SK-N-SH treated with all-trans-retinoic acid at 6 μM for 48 hours (cell line): ENCODE measurements at regions not wholly inside any gene's neighbourhood (a gene's known extent, or its start where the extent isn't known, plus 50 kb on each side); places are given as distances from the start of the nearest gene placed in this dataset.
A peak's percentile ranks its signal among the peaks of the same experiment; 100 is the strongest.

Experiments
- ATAC-seq: fragments of 200-7000 bp; cut with Tn5 transposase; 3 replicates; pipeline ENCODE4 v1.9.1; 2020; ENCODE audit warnings: mild to moderate bottlenecking, moderate library complexity
- ARNTL ChIP-seq: fragments of 450-650 bp; formaldehyde crosslinking; IDR thresholded peaks from 2 replicates; pipeline ENCODE4 v1.5.0; 2020; ENCODE audit warnings: low read depth, mild to moderate bottlenecking, moderate library complexity, borderline replicate concordance
- BACH2 ChIP-seq: fragments of 250-450 bp; sonication (Bioruptor Pico); IDR thresholded peaks from 2 replicates; pipeline ENCODE4 v1.9.0; 2021; ENCODE audit warnings: mild to moderate bottlenecking, borderline replicate concordance
- CREB5 ChIP-seq: fragments of 250-450 bp; sonication (Bioruptor Pico); IDR thresholded peaks from 2 replicates; pipeline ENCODE4 v1.5.1; 2020; ENCODE audit warnings: low read depth, mild to moderate bottlenecking, moderate library complexity
- CSDC2 ChIP-seq: fragments of 250-450 bp; sonication (Bioruptor Pico); IDR thresholded peaks from 2 replicates; pipeline ENCODE4 v1.5.0; 2020; ENCODE audit warnings: mild to moderate bottlenecking, moderate library complexity
- CSRNP3 ChIP-seq: fragments of 250-450 bp; sonication (Bioruptor Pico); IDR thresholded peaks from 2 replicates; pipeline ENCODE4 v1.5.1; 2021; ENCODE audit warnings: mild to moderate bottlenecking, moderate library complexity
- ESRRG ChIP-seq: fragments of 250-450 bp; sonication (Bioruptor Pico); IDR thresholded peaks from 2 replicates; pipeline ENCODE4 v1.6.1; 2021; ENCODE audit warnings: mild to moderate bottlenecking
- GLIS3 ChIP-seq: fragments of 250-450 bp; sonication (Bioruptor Pico); IDR thresholded peaks from 2 replicates; pipeline ENCODE4 v1.5.0; 2020; ENCODE audit warnings: mild to moderate bottlenecking, moderate library complexity
- ISL1 ChIP-seq: fragments of 250-450 bp; sonication (Bioruptor Pico); IDR thresholded peaks from 2 replicates; pipeline ENCODE4 v2.1.2; 2022; ENCODE audit warnings: mild to moderate bottlenecking, moderate library complexity
- PATZ1 ChIP-seq: fragments of 250-450 bp; sonication (Bioruptor Pico); IDR thresholded peaks from 2 replicates; pipeline ENCODE4 v1.8.0; 2020; ENCODE audit warnings: mild to moderate bottlenecking, moderate library complexity, borderline replicate concordance
- PPARA ChIP-seq: fragments of 250-450 bp; sonication (Bioruptor Pico); IDR thresholded peaks from 2 replicates; pipeline ENCODE4 v1.5.0; 2020; ENCODE audit warnings: mild to moderate bottlenecking, borderline replicate concordance
- RARB ChIP-seq: fragments of 250-450 bp; sonication (Bioruptor Pico); IDR thresholded peaks from 2 replicates; pipeline ENCODE4 v1.8.0; 2021; ENCODE audit warnings: mild to moderate bottlenecking, moderate library complexity
- SNAI2 ChIP-seq: fragments of 250-450 bp; sonication (Bioruptor Pico); IDR thresholded peaks from 2 replicates; pipeline ENCODE4 v1.5.0; 2020; ENCODE audit warnings: mild to moderate bottlenecking, moderate library complexity
- TCF4 ChIP-seq: fragments of 250-450 bp; sonication (Bioruptor Pico); IDR thresholded peaks from 2 replicates; pipeline ENCODE4 v1.8.0; 2021; ENCODE audit warnings: mild to moderate bottlenecking, moderate library complexity, borderline replicate concordance
- TOX ChIP-seq: fragments of 250-450 bp; sonication (Bioruptor Pico); IDR thresholded peaks from 2 replicates; pipeline ENCODE4 v1.8.0; 2021; ENCODE audit warnings: mild to moderate bottlenecking, moderate library complexity, borderline replicate concordance
- TSHZ2 ChIP-seq: fragments of 250-450 bp; sonication (Bioruptor Pico); IDR thresholded peaks from 2 replicates; pipeline ENCODE4 v1.5.0; 2020; ENCODE audit warnings: mild to moderate bottlenecking, moderate library complexity
- ZC3H10 ChIP-seq: fragments of 250-450 bp; sonication (Bioruptor Pico); IDR thresholded peaks from 2 replicates; pipeline ENCODE4 v1.5.1; 2021; ENCODE audit warnings: mild to moderate bottlenecking, moderate library complexity
- ZFP3 ChIP-seq: fragments of 250-450 bp; sonication (Bioruptor Pico); IDR thresholded peaks from 2 replicates; pipeline ENCODE4 v1.5.0; 2020; ENCODE audit warnings: mild to moderate bottlenecking, moderate library complexity
- ZFP30 ChIP-seq: fragments of 450-650 bp; formaldehyde crosslinking; IDR thresholded peaks from 2 replicates; pipeline ENCODE4 v1.5.0; 2022; ENCODE audit warnings: mild to moderate bottlenecking, moderate library complexity
- ZNF565 ChIP-seq: fragments of 450-650 bp; formaldehyde crosslinking; conservative IDR thresholded peaks from 2 replicates; pipeline ENCODE4 v1.5.0; 2020; ENCODE audit warnings: low read depth, mild to moderate bottlenecking, moderate library complexity
- ZNF70 ChIP-seq: fragments of 450-650 bp; formaldehyde crosslinking; IDR thresholded peaks from 2 replicates; pipeline ENCODE4 v1.5.0; 2020; ENCODE audit warnings: mild to moderate bottlenecking, moderate library complexity
- ZNF8 ChIP-seq: fragments of 450-650 bp; formaldehyde crosslinking; IDR thresholded peaks from 2 replicates; pipeline ENCODE4 v1.5.0; 2020; ENCODE audit warnings: mild to moderate bottlenecking, moderate library complexity

- TF ChIP-seq ZNF565 (CRISPR knock-in tag) (no peak), ZFP3 (CRISPR knock-in tag) (no peak), CSDC2 (CRISPR knock-in tag) (0 out of 2 replicates have a peak, but pooled peaks have one; percentile 14), ISL1 (CRISPR knock-in tag) (peak; percentile 5), GLIS3 (CRISPR knock-in tag) (no peak)
- no peak for ATAC-seq
Measured at GRCh38 chr1:59151387-59151761, 145.5 kb upstream of the FGGY start.

- ATAC-seq: no peak; the same call in 2 of the 3 replicates
- TF ChIP-seq TSHZ2: no peak
- no peak for TF ChIP-seq CSDC2 (CRISPR knock-in tag)
- no peak for TF ChIP-seq RARB
- TF ChIP-seq ZFP30 (CRISPR knock-in tag): no peak
- no peak for TF ChIP-seq BACH2 (CRISPR knock-in tag)
- no peak for TF ChIP-seq GLIS3 (CRISPR knock-in tag)
- no peak for TF ChIP-seq ZNF8 (CRISPR knock-in tag)
- no peak for TF ChIP-seq TOX (CRISPR knock-in tag)
- no peak for TF ChIP-seq PPARA (CRISPR knock-in tag)
- TF ChIP-seq ISL1 (CRISPR knock-in tag): no peak
- TF ChIP-seq ESRRG (CRISPR knock-in tag): no peak
Measured at GRCh38 chr1:59151860-59152259, 145.0 kb upstream of the FGGY start.

- TF ChIP-seq CREB5 (CRISPR knock-in tag): no peak
- TF ChIP-seq CSDC2 (CRISPR knock-in tag): no peak
- no peak for TF ChIP-seq CSRNP3 (CRISPR knock-in tag)
- no peak for TF ChIP-seq GLIS3 (CRISPR knock-in tag)
- no peak for TF ChIP-seq ZFP30 (CRISPR knock-in tag)
- TF ChIP-seq RARB: no peak
- no peak for TF ChIP-seq TOX (CRISPR knock-in tag)
- TF ChIP-seq ZC3H10 (CRISPR knock-in tag): no peak
- TF ChIP-seq PPARA (CRISPR knock-in tag): no peak
- TF ChIP-seq ZNF565 (CRISPR knock-in tag): no peak
- TF ChIP-seq ZNF8 (CRISPR knock-in tag): no peak
- TF ChIP-seq ZNF70 (CRISPR knock-in tag): no peak
- no peak for TF ChIP-seq ISL1 (CRISPR knock-in tag)
- TF ChIP-seq SNAI2 (CRISPR knock-in tag): no peak
- no peak for TF ChIP-seq ARNTL (CRISPR knock-in tag)
- ATAC-seq: no peak
Measured at GRCh38 chr1:59152511-59152910, 144.4 kb upstream of the FGGY start.

GRCh38 chr1:59154401-59154800, 142.5 kb upstream of the FGGY start:
- no peak for ATAC-seq
- no peak for TF ChIP-seq ESRRG (CRISPR knock-in tag)
- no peak for TF ChIP-seq TCF4 (CRISPR knock-in tag)
- TF ChIP-seq ZFP3 (CRISPR knock-in tag): no peak
- no peak for TF ChIP-seq BACH2 (CRISPR knock-in tag)
- TF ChIP-seq ZNF8 (CRISPR knock-in tag): no peak
- TF ChIP-seq ZFP30 (CRISPR knock-in tag): no peak
- no peak for TF ChIP-seq PPARA (CRISPR knock-in tag)

- ATAC-seq: no peak
- no peak for TF ChIP-seq ZNF565 (CRISPR knock-in tag)
- TF ChIP-seq CSRNP3 (CRISPR knock-in tag): no peak
- TF ChIP-seq ARNTL (CRISPR knock-in tag): no peak
- no peak for TF ChIP-seq ZFP3 (CRISPR knock-in tag)
- no peak for TF ChIP-seq PPARA (CRISPR knock-in tag)
- TF ChIP-seq CREB5 (CRISPR knock-in tag): no peak
- no peak for TF ChIP-seq SNAI2 (CRISPR knock-in tag)
- TF ChIP-seq GLIS3 (CRISPR knock-in tag): no peak
- TF ChIP-seq CSDC2 (CRISPR knock-in tag): no peak
- no peak for TF ChIP-seq ZFP30 (CRISPR knock-in tag)
- TF ChIP-seq ESRRG (CRISPR knock-in tag): no peak
- TF ChIP-seq TCF4 (CRISPR knock-in tag): no peak
- no peak for TF ChIP-seq ZNF70 (CRISPR knock-in tag)
- TF ChIP-seq RARB: no peak
- no peak for TF ChIP-seq PATZ1 (CRISPR knock-in tag)
- TF ChIP-seq ZNF8 (CRISPR knock-in tag): no peak
Measured at GRCh38 chr1:59155351-59155750, 141.5 kb upstream of the FGGY start.
